Adipocyte (in vitro differentiated cells): ENCODE measurements at regions not wholly inside any gene's neighbourhood (a gene's known extent, or its start where the extent isn't known, plus 50 kb on each side); places are given as distances from the start of the nearest gene placed in this dataset.

Experiments used
- DNase-seq: peaks from one replicate; pipeline ENCODE4 v3.0.0-alpha.2; 2015; ENCODE audit warnings: low read depth
- H3K27me3 ChIP-seq: replicated peaks from 2 replicates; pipeline ENCODE4 v1.7.0; 2013; ENCODE audit warnings: mild to moderate bottlenecking, low read length, moderate library complexity; ENCODE audit not compliant: control insufficient read depth, insufficient read depth
- H3K36me3 ChIP-seq: 2 replicates; pipeline ENCODE4 v1.7.0; 2013; ENCODE audit warnings: low read length, mild to moderate bottlenecking, moderate library complexity; ENCODE audit not compliant: control insufficient read depth, insufficient read depth, severe bottlenecking
- H3K4me1 ChIP-seq: 2 replicates; pipeline ENCODE4 v1.7.0; 2013; ENCODE audit warnings: mild to moderate bottlenecking, low read length, moderate library complexity; ENCODE audit not compliant: control insufficient read depth, insufficient read depth
- H3K4me3 ChIP-seq: 2 replicates; pipeline ENCODE4 v1.7.0; 2013; ENCODE audit warnings: mild to moderate bottlenecking, low read length, moderate library complexity
- H3K9ac ChIP-seq: 2 replicates; pipeline ENCODE4 v1.7.0; 2013; ENCODE audit warnings: mild to moderate bottlenecking, low read length, moderate library complexity
- H3K9me3 ChIP-seq: 2 replicates; pipeline ENCODE4 v1.7.0; 2013; ENCODE audit warnings: mild to moderate bottlenecking, low read length, moderate library complexity; ENCODE audit not compliant: control insufficient read depth

DNA sequence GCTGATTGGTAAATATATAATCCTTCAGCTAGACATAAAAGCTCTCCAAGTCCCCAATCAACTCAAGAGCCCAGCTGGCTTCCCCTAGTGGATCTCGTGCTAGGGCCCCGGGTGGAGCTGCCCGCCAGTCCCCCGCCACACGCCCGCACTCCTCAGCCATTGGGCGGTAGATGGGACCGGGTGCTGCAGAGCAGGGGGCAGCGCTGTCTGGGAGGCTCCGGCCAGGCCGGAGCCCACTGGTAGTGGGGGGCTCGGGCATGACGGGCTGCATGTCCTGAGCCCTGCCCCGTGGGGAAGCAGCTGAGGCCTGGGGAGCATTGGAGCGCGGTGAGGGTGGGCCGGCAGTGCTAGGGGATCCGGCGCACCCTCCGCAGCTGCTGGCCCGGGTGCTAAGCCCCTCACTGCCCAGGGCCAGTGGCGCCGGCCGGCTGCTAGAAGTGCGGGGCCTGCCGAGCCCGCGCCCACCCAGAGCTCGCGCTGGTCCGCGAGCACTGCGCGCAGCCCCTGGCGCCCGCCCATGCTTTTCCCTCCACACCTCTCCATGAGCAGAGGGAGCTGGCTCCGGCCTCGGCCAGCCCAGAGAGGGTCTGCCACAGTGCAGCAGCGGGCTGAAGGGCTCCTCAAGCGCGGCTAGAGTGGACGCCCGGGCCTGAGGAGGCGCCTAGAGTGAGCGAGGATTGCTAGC is 1680.6 kb upstream of the RAG2 start:
- Histone ChIP-seq H3K4me1 (no peaks in the 10 kb centered on the region), H3K9me3 (no peaks in the 10 kb centered on the region), H3K36me3 (no peaks in the 10 kb centered on the region), H3K27me3 (no peaks in the 10 kb centered on the region), H3K4me3 (no peak overlapping the region), H3K9ac (no peak overlapping the region)
- DNase-seq: no peak

GRCh38 chr11:38274031-38274430 is 1676.0 kb upstream of the RAG2 start:
- no peak overlapping the region for H3K9ac ChIP-seq
- H3K27me3 ChIP-seq: no peaks in the 10 kb centered on the region
- DNase-seq: no peak
- H3K4me1 ChIP-seq: no peaks in the 10 kb centered on the region
- no peaks in the 10 kb centered on the region for H3K9me3 ChIP-seq
- H3K4me3 ChIP-seq: no peak overlapping the region
- H3K36me3 ChIP-seq: no peaks in the 10 kb centered on the region

GRCh38 chr11:38272376-38272775 is 1674.3 kb upstream of the RAG2 start:
- H3K36me3 ChIP-seq: no peaks in the 10 kb centered on the region
- DNase-seq: no peak
- no peak overlapping the region for H3K4me3 ChIP-seq
- no peaks in the 10 kb centered on the region for H3K9me3 ChIP-seq
- H3K4me1 ChIP-seq: no peaks in the 10 kb centered on the region
- H3K27me3 ChIP-seq: no peaks in the 10 kb centered on the region
- no peak overlapping the region for H3K9ac ChIP-seq

DNA sequence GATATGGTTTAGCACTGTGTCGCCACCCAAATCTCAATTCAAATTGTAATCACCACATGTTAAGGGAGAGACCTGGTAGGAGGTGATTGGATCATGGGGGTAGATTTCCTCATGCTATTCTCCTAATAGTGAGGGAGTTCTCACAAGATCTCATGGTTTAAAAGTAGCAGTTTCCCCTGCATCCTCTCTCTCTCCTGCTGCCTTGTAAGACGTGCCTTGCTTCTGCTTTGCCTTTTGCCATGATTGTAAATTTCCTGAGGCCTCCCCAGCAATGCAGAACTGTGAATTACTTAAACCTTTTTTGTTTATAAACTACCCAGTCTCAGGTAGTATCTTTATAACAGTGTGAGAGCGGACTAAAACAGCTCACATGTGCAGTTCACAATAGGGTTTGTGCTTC is 1668.7 kb upstream of the RAG2 start:
- Histone ChIP-seq H3K9ac (no peak overlapping the region), H3K4me3 (no peak overlapping the region), H3K27me3 (no peaks in the 10 kb centered on the region), H3K36me3 (no peaks in the 10 kb centered on the region), H3K9me3 (peaks cover 3% of the 10 kb centered on the region), H3K4me1 (no peaks in the 10 kb centered on the region)
- DNase-seq: no peak

GRCh38 chr11:38256436-38256835 is 1658.4 kb upstream of the RAG2 start:
- Histone ChIP-seq H3K9ac (no peak overlapping the region), H3K4me3 (no peak overlapping the region), H3K27me3 (no peaks in the 10 kb centered on the region), H3K36me3 (no peaks in the 10 kb centered on the region), H3K4me1 (peaks cover 5% of the 10 kb centered on the region), H3K9me3 (no peaks in the 10 kb centered on the region)
- no peak for DNase-seq

DNA sequence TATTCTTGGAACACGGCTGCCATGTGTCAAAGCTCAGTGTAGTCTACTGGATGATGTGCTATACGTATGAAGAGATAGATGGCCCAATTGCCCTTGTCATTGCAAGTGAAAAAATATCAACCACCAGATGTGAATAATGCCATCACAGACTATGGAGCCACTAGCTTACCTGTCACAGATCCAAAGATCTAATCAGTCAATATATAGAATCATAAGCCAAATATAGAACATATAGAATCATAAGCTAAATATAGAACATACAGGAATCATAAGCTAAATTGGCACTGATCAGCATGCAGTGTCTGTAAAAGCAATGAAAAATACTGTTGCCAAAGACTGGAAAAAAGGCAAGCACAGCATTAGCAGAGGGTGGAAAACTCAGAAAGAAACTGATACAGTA is 1656.9 kb upstream of the RAG2 start:
- Histone ChIP-seq H3K9me3 (no peaks in the 10 kb centered on the region), H3K9ac (no peak overlapping the region), H3K36me3 (no peaks in the 10 kb centered on the region), H3K4me3 (no peak overlapping the region), H3K27me3 (no peaks in the 10 kb centered on the region), H3K4me1 (peaks cover 5% of the 10 kb centered on the region)
- DNase-seq: no peak

GRCh38 chr11:38252620-38253019 is 1654.6 kb upstream of the RAG2 start:
- Histone ChIP-seq H3K36me3 (no peaks in the 10 kb centered on the region), H3K27me3 (no peaks in the 10 kb centered on the region), H3K9me3 (no peaks in the 10 kb centered on the region), H3K4me3 (no peak overlapping the region), H3K4me1 (peaks cover 5% of the 10 kb centered on the region), H3K9ac (no peak overlapping the region)
- no peak for DNase-seq

DNA sequence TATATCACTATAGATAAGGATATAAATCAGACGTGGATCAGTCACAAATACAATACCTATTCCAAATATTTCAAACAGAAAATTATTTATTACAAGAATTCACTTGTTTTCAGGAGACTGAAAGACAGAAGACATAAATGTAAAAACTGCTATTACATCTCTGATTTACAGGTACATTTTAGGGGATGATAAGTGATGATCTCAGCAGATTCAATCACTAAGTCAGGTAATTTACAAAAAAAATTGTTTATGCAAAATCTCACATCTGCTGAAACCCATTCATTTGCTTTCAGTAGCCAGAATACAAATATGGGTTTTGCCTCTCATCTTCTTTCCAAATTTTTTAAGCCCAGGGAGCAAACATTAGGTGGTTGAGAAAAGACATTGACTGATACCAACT is 1648.4 kb upstream of the RAG2 start:
- Histone ChIP-seq H3K36me3 (no peaks in the 10 kb centered on the region), H3K27me3 (no peaks in the 10 kb centered on the region), H3K9ac (no peak overlapping the region), H3K4me1 (no peaks in the 10 kb centered on the region), H3K9me3 (no peaks in the 10 kb centered on the region), H3K4me3 (no peak overlapping the region)
- no peak for DNase-seq

- Histone ChIP-seq H3K36me3 (no peaks in the 10 kb centered on the region), H3K4me3 (no peak overlapping the region), H3K9ac (no peak overlapping the region), H3K4me1 (no peaks in the 10 kb centered on the region), H3K27me3 (no peaks in the 10 kb centered on the region), H3K9me3 (peaks cover 37% of the 10 kb centered on the region)
- no peak for DNase-seq
Measured at GRCh38 chr11:38226684-38227083, 1628.6 kb upstream of the RAG2 start.

- H3K4me1 ChIP-seq: no peaks in the 10 kb centered on the region
- H3K9me3 ChIP-seq: peaks cover 29% of the 10 kb centered on the region
- no peaks in the 10 kb centered on the region for H3K36me3 ChIP-seq
- H3K27me3 ChIP-seq: no peaks in the 10 kb centered on the region
- no peak for DNase-seq
- no peak overlapping the region for H3K9ac ChIP-seq
- H3K4me3 ChIP-seq: no peak overlapping the region
Measured at GRCh38 chr11:38221295-38221694, 1623.3 kb upstream of the RAG2 start.

GRCh38 chr11:38219636-38220035 is 1621.6 kb upstream of the RAG2 start:
- H3K9ac ChIP-seq: no peak overlapping the region
- DNase-seq: no peak
- no peaks in the 10 kb centered on the region for H3K4me1 ChIP-seq
- H3K9me3 ChIP-seq: peaks cover 16% of the 10 kb centered on the region
- no peaks in the 10 kb centered on the region for H3K36me3 ChIP-seq
- H3K27me3 ChIP-seq: no peaks in the 10 kb centered on the region
- no peak overlapping the region for H3K4me3 ChIP-seq

- Histone ChIP-seq H3K27me3 (no peaks in the 10 kb centered on the region), H3K9me3 (no peaks in the 10 kb centered on the region), H3K4me3 (no peak overlapping the region), H3K36me3 (no peaks in the 10 kb centered on the region), H3K9ac (no peak overlapping the region), H3K4me1 (no peaks in the 10 kb centered on the region)
- no peak for DNase-seq
Measured at GRCh38 chr11:38208951-38209350, 1610.9 kb upstream of the RAG2 start.
